HL-60 (cell line): ENCODE measurements at regions not wholly inside any gene's neighbourhood (a gene's known extent, or its start where the extent isn't known, plus 50 kb on each side); places are given as distances from the start of the nearest gene placed in this dataset.

Experiments
- POLR2AphosphoS5 ChIP-seq: IDR thresholded peaks from 2 replicates; pipeline ENCODE4 v1.6.1; 2012; ENCODE audit warnings: low read depth
- TF ChIP-seq, protein P1 (sequence below): IDR thresholded peaks from 2 replicates; pipeline ENCODE4 v1.6.1; 2012; ENCODE audit warnings: low read depth; ENCODE audit not compliant: insufficient replicate concordance
- TF ChIP-seq, protein P2 (sequence below): IDR thresholded peaks from one replicate; pipeline ENCODE4 v1.5.1; 2011; ENCODE audit warnings: low read length, control low read depth, inconsistent platforms; ENCODE audit not compliant: insufficient read depth

DNA sequence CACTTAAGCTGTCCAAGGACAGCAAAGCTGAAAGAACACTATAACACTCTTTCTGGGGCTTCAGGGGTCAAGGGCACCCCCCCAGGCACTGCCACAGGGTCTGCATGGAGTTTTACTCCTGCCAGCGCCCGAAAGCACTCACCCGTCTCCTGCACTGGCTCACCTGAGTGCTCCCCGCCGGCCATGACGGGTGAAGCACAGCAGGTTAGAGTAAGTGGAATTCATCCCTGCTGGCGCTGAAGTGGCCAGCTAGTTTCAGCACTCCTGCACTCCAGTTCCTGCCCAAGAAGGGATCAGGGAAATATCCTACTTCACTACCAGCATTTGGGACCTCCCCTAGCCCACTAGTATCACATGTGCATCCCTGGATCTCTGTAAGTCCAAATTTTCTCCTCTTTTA lies 516.0 kb downstream of the ZNF608 start:
- TF ChIP-seq POLR2AphosphoS5: no peak
- TF ChIP-seq, protein P1, sequence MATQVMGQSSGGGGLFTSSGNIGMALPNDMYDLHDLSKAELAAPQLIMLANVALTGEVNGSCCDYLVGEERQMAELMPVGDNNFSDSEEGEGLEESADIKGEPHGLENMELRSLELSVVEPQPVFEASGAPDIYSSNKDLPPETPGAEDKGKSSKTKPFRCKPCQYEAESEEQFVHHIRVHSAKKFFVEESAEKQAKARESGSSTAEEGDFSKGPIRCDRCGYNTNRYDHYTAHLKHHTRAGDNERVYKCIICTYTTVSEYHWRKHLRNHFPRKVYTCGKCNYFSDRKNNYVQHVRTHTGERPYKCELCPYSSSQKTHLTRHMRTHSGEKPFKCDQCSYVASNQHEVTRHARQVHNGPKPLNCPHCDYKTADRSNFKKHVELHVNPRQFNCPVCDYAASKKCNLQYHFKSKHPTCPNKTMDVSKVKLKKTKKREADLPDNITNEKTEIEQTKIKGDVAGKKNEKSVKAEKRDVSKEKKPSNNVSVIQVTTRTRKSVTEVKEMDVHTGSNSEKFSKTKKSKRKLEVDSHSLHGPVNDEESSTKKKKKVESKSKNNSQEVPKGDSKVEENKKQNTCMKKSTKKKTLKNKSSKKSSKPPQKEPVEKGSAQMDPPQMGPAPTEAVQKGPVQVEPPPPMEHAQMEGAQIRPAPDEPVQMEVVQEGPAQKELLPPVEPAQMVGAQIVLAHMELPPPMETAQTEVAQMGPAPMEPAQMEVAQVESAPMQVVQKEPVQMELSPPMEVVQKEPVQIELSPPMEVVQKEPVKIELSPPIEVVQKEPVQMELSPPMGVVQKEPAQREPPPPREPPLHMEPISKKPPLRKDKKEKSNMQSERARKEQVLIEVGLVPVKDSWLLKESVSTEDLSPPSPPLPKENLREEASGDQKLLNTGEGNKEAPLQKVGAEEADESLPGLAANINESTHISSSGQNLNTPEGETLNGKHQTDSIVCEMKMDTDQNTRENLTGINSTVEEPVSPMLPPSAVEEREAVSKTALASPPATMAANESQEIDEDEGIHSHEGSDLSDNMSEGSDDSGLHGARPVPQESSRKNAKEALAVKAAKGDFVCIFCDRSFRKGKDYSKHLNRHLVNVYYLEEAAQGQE: no peak
- TF ChIP-seq, protein P2, sequence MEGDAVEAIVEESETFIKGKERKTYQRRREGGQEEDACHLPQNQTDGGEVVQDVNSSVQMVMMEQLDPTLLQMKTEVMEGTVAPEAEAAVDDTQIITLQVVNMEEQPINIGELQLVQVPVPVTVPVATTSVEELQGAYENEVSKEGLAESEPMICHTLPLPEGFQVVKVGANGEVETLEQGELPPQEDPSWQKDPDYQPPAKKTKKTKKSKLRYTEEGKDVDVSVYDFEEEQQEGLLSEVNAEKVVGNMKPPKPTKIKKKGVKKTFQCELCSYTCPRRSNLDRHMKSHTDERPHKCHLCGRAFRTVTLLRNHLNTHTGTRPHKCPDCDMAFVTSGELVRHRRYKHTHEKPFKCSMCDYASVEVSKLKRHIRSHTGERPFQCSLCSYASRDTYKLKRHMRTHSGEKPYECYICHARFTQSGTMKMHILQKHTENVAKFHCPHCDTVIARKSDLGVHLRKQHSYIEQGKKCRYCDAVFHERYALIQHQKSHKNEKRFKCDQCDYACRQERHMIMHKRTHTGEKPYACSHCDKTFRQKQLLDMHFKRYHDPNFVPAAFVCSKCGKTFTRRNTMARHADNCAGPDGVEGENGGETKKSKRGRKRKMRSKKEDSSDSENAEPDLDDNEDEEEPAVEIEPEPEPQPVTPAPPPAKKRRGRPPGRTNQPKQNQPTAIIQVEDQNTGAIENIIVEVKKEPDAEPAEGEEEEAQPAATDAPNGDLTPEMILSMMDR: no peak
